ENCODE measurements at regions not wholly inside any gene's neighbourhood (a gene's known extent, or its start where the extent isn't known, plus 50 kb on each side); places are given as distances from the start of the nearest gene placed in this dataset.

DNA sequence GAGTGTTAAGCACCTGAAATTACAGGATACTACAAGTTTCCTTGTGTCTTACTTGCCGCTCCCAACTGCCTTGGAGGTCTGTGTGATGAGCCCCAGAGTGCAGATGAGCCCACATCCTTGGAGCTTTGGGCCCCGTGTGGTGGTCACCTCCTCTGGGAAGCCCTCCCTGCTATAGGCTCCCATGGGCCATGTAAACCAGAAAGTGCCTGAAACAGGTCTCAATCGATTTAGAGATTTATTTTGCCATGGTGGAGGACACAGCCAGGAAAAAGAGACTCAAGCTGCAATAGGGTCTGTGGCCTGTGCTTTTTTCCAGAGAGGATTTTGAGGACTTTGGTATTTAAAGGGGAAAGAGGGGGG lies 89.4 kb upstream of the KCTD7 start:
- TF ChIP-seq GATA2 (IDR thresholded peaks at IDR 0.05; ENCODE audit: insufficient read depth, insufficient read length, low read depth, low read length) (no peak), POLR2A (IDR thresholded peaks at IDR 0.05; ENCODE audit: low read depth, low read length) (no peak), JUN (IDR thresholded peaks at IDR 0.05; ENCODE audit: borderline replicate concordance, insufficient read depth, insufficient read length, low read depth) (no peak), FOS (IDR thresholded peaks at IDR 0.05; ENCODE audit: borderline replicate concordance, insufficient read depth, low read length) (no peak), POLR2AphosphoS5 (IDR thresholded peaks at IDR 0.05; ENCODE audit: insufficient read depth, low read depth, low read length) (no peak), CTCF (IDR thresholded peaks at IDR 0.05; ENCODE audit: extremely low read depth in 1 of 2, insufficient read depth in 1 of 2, low read depth in 1 of 2, low read length in 2 of 2) (no peak), EZH2 (IDR thresholded peaks at IDR 0.05; ENCODE audit: borderline replicate concordance, low read depth, low read length, severe bottlenecking) (no peak), MYC (IDR thresholded peaks at IDR 0.05; ENCODE audit: low read depth, low read length) (no peak)
- TF ChIP-seq, protein P1, sequence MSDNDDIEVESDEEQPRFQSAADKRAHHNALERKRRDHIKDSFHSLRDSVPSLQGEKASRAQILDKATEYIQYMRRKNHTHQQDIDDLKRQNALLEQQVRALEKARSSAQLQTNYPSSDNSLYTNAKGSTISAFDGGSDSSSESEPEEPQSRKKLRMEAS (IDR thresholded peaks at IDR 0.05; ENCODE audit: insufficient read depth, insufficient read length) = no peak
- dilution Hi-C loops (cut with MboI; ENCODE audit: extremely low pct_ligation_motif_present, low sequenced_read_pairs) (no loop called here), intact Hi-C loops (cut with micrococcal nuclease) (no loop called here)
- Histone ChIP-seq H3K79me2 (ENCODE audit: control insufficient read depth, insufficient read depth, low read length) (no peaks in the 10 kb centered on the region), H3K4me3 (replicated peaks in 1 of 3; ENCODE audit: insufficient read depth in 1 of 3, low read depth in 1 of 3, low read length in 3 of 3) (no peak overlapping the region), H3K4me1 (ENCODE audit: control insufficient read depth, extremely low read depth, insufficient read depth, low read length) (no peaks in the 10 kb centered on the region), H4K20me1 (replicated peaks; ENCODE audit: control insufficient read depth, extremely low read depth, insufficient read depth, low read length) (no peaks in the 10 kb centered on the region), H3K9me1 (replicated peaks; ENCODE audit: control insufficient read depth, extremely low read depth, insufficient read depth, low read length) (no peaks in the 10 kb centered on the region), H3K9ac (replicated peaks; ENCODE audit: extremely low read depth, insufficient read depth, low read length) (no peak overlapping the region), H3K4me2 (ENCODE audit: insufficient read depth, low read length) (no peak overlapping the region), H3K9me3 (replicated peaks; ENCODE audit: control insufficient read depth, insufficient read depth, low read length) (no peaks in the 10 kb centered on the region), H3K27ac (ENCODE audit: insufficient read depth, low read depth, low read length) (no peak overlapping the region), H3K36me3 (ENCODE audit: control insufficient read depth in 2 of 2, extremely low read depth in 1 of 2, insufficient read depth in 2 of 2, low read length in 2 of 2) (peaks cover 0 to 8% of the 10 kb centered on the region in 2 experiments), H3K27me3 (ENCODE audit: control insufficient read depth in 2 of 2, insufficient read depth in 2 of 2, low read length in 2 of 2) (no peaks in the 10 kb centered on the region), H2AFZ (ENCODE audit: low read depth, low read length) (no peak overlapping the region)
- no peak for DNase-seq (ENCODE audit: low read depth, low spot score)
- POLR2A ChIA-PET = no interaction called here
- BruUV-seq (replicated peaks) = no TSS peak
- FAIRE-seq = no peak
- CTCF ChIA-PET = no interaction called here
